GM23248 (cell line): ENCODE measurements at regions not wholly inside any gene's neighbourhood (a gene's known extent, or its start where the extent isn't known, plus 50 kb on each side); places are given as distances from the start of the nearest gene placed in this dataset.

Experiments used
- EZH2 ChIP-seq: fragments of 200-600 bp; sonication (generic); IDR thresholded peaks from 2 replicates; pipeline ENCODE4 v1.6.1; 2018; ENCODE audit warnings: antibody characterized with exemption, mild to moderate bottlenecking; ENCODE audit not compliant: insufficient read depth, poor library complexity, severe bottlenecking
- EZH2phosphoT487 ChIP-seq: fragments of 200-600 bp; sonication (generic); IDR thresholded peaks from 2 replicates; pipeline ENCODE4 v1.6.1; 2018; ENCODE audit warnings: antibody characterized with exemption, moderate library complexity, mild to moderate bottlenecking, low read depth; ENCODE audit not compliant: insufficient read depth

GRCh38 chr5:142427015-142427364 lies 102.2 kb upstream of the SPRY4 start:
- TF ChIP-seq EZH2phosphoT487 = no peak
- TF ChIP-seq EZH2 = no peak
